Stimulated activated CD8-positive, alpha-beta memory T cell treated with anti-CD3 and anti-CD28 coated beads, Interleukin-15, amount 100 ng/mL, for 48 hours (primary cell): ENCODE measurements at regions not wholly inside any gene's neighbourhood (a gene's known extent, or its start where the extent isn't known, plus 50 kb on each side); places are given as distances from the start of the nearest gene placed in this dataset.

Experiments used
- DNase-seq, 2 donors: peaks; one replicate each; pipeline ENCODE4 v3.0.0-alpha.2; 2020; ENCODE audit warnings: low read depth in 2 of 2

- peak; percentile 23 to 30 for DNase-seq
Measured at GRCh38 chr4:24419181-24420034, 164.9 kb downstream of the DHX15 start.

GRCh38 chr4:24417206-24417605, 167.1 kb downstream of the DHX15 start:
- DNase-seq: no peak

GRCh38 chr4:24416293-24416692, 168.1 kb downstream of the DHX15 start:
- no peak for DNase-seq

DNA sequence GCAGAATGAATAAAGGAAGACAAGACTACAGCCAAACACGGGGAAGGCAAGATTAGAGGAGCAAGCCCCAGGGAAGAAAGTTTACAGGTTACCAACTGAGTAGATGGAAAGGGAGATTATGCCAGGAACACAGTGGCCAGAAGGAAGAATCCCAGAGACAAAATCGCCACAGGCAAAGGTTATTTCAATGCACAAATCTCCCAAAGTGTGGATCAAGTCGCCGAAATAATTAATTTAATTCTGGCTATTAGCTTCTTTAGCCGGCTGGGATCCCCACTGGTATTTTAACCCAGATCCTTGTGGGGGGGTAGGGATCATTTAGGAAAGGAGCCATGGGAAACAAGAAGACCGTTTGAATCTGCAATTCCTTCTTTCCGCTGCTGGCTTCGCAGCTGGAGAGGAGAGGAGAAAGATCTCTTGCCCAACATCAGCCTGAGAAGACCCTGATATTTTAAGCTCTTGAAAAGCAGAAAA, 171.0 kb downstream of the DHX15 start:
- DNase-seq: no peak

DNA sequence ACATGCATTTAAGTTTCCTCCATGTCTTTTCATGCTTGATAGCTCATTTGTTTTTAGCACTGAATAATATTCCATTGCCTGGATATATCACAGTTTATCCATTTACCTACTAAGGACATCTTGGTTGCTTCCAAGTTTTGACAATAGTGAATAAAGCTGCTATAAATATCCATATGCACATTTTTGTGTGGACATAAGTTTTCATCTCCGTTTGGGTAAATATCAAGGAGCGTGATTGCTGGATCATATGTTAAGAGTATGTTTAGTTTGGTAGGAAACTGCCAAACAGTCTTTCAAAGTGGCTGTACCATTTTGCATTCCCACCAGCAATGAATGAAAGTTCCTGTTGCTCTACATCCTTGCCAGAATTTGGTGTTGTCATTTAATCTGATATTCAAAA, 172.5 kb downstream of the DHX15 start:
- DNase-seq: no peak

- DNase-seq: no peak
Measured at GRCh38 chr4:24411299-24411698, 173.1 kb downstream of the DHX15 start.

DNA sequence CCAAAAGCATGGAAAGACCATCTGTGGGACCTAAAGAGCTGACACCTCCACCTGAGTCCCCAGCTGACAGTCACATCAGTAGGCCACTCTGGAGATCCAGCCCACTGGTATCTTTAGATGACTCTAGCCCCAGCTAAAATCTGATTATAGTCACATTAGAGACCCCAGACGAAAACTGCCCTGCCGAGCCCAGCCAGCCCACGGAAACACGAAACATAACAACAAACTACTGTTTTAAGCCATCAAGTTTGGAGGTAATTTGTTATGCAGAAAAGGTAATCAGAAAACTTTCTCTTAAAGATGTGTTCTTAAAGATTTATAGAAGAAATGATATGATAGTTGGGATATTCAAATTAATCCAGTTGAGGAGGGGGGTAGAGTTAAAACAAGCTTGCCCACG, 175.7 kb downstream of the DHX15 start:
- DNase-seq: no peak

DNA sequence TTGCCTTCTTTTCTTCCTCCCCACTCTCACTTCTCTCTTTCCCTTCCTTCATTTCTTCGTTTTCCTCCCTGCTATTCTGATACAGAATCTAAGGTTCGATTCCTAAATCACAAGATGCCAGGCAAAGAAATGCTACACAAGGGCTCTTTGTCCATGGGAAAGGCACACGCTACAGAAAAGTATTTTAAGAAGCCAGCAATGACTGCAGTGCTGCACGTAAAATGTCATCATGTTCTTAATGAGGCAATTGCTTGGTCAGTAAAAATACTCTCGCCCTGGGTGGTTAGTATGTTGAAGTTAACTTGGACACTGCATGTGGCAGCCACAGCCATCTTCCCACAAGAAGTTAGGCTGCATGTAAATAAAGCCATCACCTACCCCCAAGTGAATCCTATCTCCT, 178.4 kb downstream of the DHX15 start:
- no peak for DNase-seq

DNA sequence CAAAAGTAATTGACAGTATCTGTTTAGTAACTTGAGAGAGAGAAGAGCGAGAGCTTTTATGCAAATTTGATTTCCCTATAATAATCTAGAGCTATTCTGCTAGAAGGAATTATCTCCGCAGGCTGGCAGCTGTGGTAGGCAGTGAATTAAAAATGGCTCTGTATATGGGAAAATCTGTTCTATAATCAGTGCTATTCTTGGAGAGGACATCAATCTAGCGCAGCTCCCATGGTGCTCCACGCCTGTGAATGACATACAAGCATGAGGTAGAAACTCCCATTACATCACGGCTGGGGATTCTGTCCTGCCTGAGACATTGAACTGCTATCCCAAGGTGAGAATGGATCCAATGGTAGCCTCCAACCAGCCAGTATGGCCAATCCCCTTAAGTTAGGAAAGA, 179.0 kb downstream of the DHX15 start:
- no peak for DNase-seq

DNA sequence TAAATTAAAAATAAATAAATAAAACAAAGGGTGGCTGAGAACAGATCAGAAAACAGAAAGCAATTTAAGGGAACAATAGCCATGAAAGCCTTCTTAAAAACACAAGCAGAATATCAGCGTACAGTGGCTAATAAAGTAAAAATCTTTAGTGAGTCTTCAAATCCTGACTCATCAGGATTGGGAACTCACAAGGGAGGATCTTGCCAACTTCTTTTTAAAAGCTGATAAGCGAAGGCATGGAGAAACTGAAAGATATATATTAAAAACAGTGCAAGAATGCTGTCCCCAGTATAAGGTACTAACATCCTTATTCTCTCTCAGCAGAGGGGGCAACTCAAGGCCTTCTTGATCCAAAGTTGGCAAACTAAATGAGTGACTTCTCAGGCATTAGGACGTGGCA, 180.1 kb downstream of the DHX15 start:
- DNase-seq: no peak

DNA sequence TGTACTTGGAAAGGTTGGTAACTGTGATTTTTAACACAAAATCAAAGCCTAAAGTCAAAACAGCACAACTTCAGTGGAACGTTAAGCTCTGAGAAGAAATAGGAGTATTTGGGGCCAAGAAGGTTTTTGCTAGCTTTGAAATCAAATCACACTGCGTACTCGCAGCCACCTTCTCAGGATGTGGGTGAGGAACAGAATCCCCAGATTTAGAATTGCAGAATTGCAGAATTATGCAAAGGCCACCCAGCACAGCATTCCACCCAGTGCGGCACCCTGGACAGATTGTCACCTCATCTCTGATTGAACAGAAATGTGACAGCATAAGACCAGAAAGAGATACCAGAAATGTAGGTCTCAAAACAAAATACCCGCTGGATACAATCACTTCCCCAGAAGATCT, 181.1 kb downstream of the DHX15 start:
- no peak for DNase-seq

- DNase-seq: no peak
Measured at GRCh38 chr4:24400537-24400936, 183.8 kb downstream of the DHX15 start.

- DNase-seq: no peak
Measured at GRCh38 chr4:24396988-24397387, 187.4 kb downstream of the DHX15 start.

- no peak for DNase-seq
Measured at GRCh38 chr4:24395937-24396336, 188.4 kb downstream of the DHX15 start.

- DNase-seq: no peak
Measured at GRCh38 chr4:24394041-24394440, 190.3 kb downstream of the DHX15 start.

DNA sequence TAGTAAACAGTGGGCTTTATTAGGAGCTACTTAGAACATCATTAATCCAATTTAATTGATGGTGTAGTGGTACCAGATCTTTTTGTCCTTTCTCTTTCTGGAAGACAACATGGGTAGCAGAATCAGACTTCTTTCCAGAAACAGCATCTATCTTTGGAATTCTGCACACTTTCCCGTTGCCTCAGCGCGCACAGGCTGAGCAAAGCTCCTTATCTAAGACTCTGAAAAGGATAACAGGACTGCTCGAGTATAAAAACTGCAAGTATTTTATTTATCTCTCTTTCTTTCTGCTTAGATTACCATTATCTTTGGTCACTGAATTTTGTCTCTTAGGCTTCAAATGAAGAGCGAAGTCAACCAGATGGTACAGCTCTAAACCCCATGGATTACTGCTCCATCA, 191.7 kb downstream of the DHX15 start:
- no peak for DNase-seq

DNA sequence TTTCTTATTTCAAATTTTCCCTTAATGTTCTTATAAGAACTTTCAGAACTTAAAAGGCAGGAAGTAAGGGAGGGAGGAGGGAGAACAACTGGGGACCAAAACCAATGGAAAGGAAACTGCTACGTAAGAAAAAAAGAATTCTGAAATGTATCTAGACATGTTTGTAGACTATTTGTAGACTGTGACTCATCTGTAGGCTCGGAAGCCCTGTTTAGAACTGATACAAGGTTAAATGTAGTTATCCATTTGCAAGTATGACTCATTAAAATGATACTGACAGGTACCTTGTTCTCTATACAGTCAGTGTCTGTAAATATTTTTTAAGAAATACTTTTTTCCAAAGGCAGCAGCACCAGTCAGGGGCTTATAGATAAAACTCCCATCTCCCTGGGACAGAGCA, 202.0 kb downstream of the DHX15 start:
- no peak for DNase-seq

DNA sequence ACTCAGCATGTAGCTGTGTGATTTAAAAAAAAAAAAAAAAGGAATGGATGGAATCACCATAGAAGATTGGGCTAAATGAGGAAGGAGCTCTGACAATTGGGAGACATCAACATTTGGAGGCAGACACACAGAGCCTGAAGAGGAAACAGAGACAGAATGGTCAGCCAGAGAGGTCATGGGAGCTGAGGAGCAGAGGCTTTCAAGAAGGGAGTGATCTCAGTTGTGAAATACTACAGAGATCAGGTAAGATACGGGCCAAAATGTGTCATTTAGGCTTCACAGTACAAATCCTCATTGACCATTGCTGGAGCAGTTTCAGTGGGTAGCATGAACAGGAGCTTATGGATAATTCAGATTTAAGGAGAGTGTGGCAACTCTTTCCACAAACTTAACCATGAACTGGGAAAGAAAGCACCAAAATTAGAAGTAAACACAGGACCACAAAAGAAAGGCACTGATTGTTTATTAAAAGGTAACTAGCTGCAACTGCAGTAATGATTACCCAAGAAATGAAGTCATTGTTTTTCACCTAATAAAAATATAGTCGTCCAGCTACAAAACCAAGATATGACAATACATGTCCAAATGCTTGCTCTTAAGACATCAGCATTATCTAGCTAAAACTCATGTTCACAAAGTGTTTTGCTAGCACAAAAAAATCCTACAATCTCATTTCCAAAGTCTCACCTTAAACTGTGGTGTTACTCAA, 203.2 kb downstream of the DHX15 start:
- no peak for DNase-seq

DNA sequence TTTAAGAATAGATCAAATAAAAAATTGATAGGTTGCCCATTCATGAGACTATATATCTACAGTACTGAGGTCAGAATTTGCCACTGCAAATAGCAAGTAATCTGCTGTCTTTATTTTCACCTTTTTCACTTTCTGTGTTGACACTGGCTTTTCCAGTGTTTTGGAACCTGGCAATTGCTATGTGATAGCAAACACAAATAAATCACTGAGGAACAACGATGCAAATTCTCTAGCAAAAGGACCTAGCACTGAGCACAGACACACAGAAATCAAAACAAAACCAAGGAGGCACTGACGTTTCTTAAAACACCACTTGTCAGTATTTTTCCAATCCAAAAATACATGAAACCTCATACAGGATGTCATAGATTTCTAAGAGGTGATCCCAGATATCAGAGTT, 210.7 kb downstream of the DHX15 start:
- DNase-seq: no peak

- DNase-seq: no peak
Measured at GRCh38 chr4:24372881-24373280, 211.5 kb downstream of the DHX15 start.

DNA sequence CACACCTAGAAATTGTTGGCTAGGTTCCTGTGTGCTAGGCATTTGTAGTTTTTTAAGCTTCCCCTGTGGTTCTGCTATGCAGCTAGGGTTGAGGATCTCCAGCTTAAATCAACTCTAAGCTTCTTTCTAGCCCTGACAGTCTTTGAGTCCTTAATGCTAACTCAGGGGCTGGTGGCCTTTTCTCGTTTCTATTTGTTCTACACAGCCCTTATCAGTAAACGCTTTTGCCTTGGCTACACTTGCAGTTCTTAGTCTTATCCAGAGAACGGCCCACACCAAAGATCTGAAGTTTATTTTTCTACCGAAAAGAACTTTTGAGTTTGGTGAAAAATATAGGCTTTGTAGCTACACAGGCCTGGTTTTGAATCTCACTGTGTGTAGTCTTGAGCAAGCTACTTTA, 212.0 kb downstream of the DHX15 start:
- DNase-seq: no peak

DNA sequence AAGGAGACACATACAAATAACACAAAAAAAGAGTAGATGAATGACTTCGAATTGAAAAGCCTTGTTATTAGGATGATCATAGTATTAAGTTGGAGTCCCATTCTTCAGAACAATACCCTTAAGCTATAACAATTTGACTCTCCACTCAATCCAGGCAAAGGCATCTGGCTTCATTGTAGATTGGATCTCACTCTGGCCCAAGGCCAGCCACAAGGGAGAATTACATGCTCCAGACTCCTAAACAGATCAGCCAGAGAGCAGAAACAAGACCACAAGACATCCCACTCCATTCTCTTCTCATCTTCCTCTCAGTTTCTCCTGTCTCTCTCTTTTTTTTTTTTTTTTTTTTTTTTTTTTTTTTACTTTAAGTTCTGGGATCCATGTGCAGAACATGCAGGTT, 213.9 kb downstream of the DHX15 start:
- DNase-seq: no peak

GRCh38 chr4:24369507-24370029, 214.8 kb downstream of the DHX15 start:
- DNase-seq: no peak
